Mesendoderm (in vitro differentiated cells): ENCODE measurements at regions not wholly inside any gene's neighbourhood (a gene's known extent, or its start where the extent isn't known, plus 50 kb on each side); places are given as distances from the start of the nearest gene placed in this dataset.
"Not testable (repeated sequence)": the region's sequence is repeated elsewhere in the genome, so short reads cannot be mapped to it uniquely, and the experiment has no call there.

ENCODE experiments used
- DNase-seq: peaks from one replicate; pipeline ENCODE4 v3.0.0; 2013
- H2AK5ac ChIP-seq: 2 replicates; pipeline ENCODE4 v1.6.1; 2013; ENCODE audit warnings: low read length, inconsistent platforms
- H2BK120ac ChIP-seq: 2 replicates; pipeline ENCODE4 v1.6.1; 2013; ENCODE audit warnings: low read depth, mild to moderate bottlenecking, low read length, moderate library complexity, mixed read lengths
- H2BK15ac ChIP-seq: replicated peaks from 2 replicates; pipeline ENCODE4 v1.6.1; 2013; ENCODE audit warnings: low read depth, mild to moderate bottlenecking, moderate library complexity
- H2BK5ac ChIP-seq: 2 replicates; pipeline ENCODE4 v1.6.1; 2013; ENCODE audit warnings: low read length, inconsistent platforms
- H3K18ac ChIP-seq: 2 replicates; pipeline ENCODE4 v1.6.1; 2013; ENCODE audit warnings: mild to moderate bottlenecking, low read length, mixed read lengths
- H3K23ac ChIP-seq: one replicate; pipeline ENCODE4 v1.6.1; 2013; ENCODE audit warnings: low read length
- H3K27ac ChIP-seq: 2 replicates; pipeline ENCODE4 v1.5.1; 2013; ENCODE audit warnings: low read depth, mild to moderate bottlenecking, inconsistent platforms, low read length, moderate library complexity
- H3K27me3 ChIP-seq: 2 replicates; pipeline ENCODE4 v1.6.1; 2013; ENCODE audit warnings: low read length, control low read depth, mild to moderate bottlenecking, inconsistent platforms; ENCODE audit not compliant: insufficient read depth, poor library complexity
- H3K36me3 ChIP-seq: 2 replicates; pipeline ENCODE4 v1.6.1; 2013; ENCODE audit warnings: low read length, inconsistent platforms; ENCODE audit not compliant: control insufficient read depth, insufficient read depth
- H3K4ac ChIP-seq: one replicate; pipeline ENCODE4 v1.6.1; 2013; ENCODE audit warnings: low read depth, mild to moderate bottlenecking, low read length, moderate library complexity
- H3K4me1 ChIP-seq: 2 replicates; pipeline ENCODE4 v1.6.1; 2013; ENCODE audit warnings: low read depth, low read length, inconsistent platforms; ENCODE audit not compliant: control insufficient read depth
- H3K4me2 ChIP-seq: 2 replicates; pipeline ENCODE4 v1.6.1; 2013; ENCODE audit warnings: low read length
- H3K4me3 ChIP-seq: 2 replicates; pipeline ENCODE4 v1.5.1; 2013; ENCODE audit warnings: mild to moderate bottlenecking, low read length
- H3K56ac ChIP-seq: one replicate; pipeline ENCODE4 v1.6.1; 2013; ENCODE audit warnings: low read length
- H3K79me1 ChIP-seq: 2 replicates; pipeline ENCODE4 v1.6.1; 2013; ENCODE audit warnings: low read length, inconsistent platforms
- H3K79me2 ChIP-seq: 2 replicates; pipeline ENCODE4 v1.6.1; 2013; ENCODE audit warnings: mild to moderate bottlenecking, low read length; ENCODE audit not compliant: control insufficient read depth, insufficient read depth
- H3K9ac ChIP-seq: 2 replicates; pipeline ENCODE4 v1.6.1; 2013; ENCODE audit warnings: low read length, inconsistent platforms
- H4K5ac ChIP-seq: one replicate; pipeline ENCODE4 v1.6.1; 2013; ENCODE audit warnings: low read length
- H4K8ac ChIP-seq: one replicate; pipeline ENCODE4 v1.6.1; 2013; ENCODE audit warnings: low read depth, mild to moderate bottlenecking, control low read depth, low read length, moderate library complexity
- WGBS: extraction: QIAGEN DNeasy Blood & Tissue Kit; methylation state at CpG from one replicate; pipeline ENCODE4 v1.1.7; 2013; ENCODE audit warnings: low lambda C conversion rate, missing lambda C conversion rate; ENCODE audit not compliant: insufficient coverage; ENCODE audit errors: extremely low coverage; 5-methylcytosine and 5-hydroxymethylcytosine counted together

- H3K27ac ChIP-seq, result no peak overlapping the region
- H3K79me1 ChIP-seq, result no peaks in the 10 kb centered on the region
- no peak overlapping the region for H3K23ac ChIP-seq
- peak; percentile 89 for DNase-seq
- no peak overlapping the region for H3K18ac ChIP-seq
- H2AK5ac ChIP-seq, result no peak overlapping the region
- no peak overlapping the region for H4K5ac ChIP-seq
- H3K4ac ChIP-seq, result no peak overlapping the region
- H3K4me1 ChIP-seq, result no peaks in the 10 kb centered on the region
- H2BK15ac ChIP-seq, result no peak overlapping the region
- peak overlapping the region; percentile 62 for H3K56ac ChIP-seq
- H2BK120ac ChIP-seq, result no peak overlapping the region
- no peaks in the 10 kb centered on the region for H3K36me3 ChIP-seq
- no peak overlapping the region for H4K8ac ChIP-seq
- peaks cover 5% of the 10 kb centered on the region for H3K27me3 ChIP-seq
- peak overlapping the region; percentile 86 for H3K4me2 ChIP-seq
- no CpG with 5 or more reads among the region's 52 CpGs for WGBS
- H3K9ac ChIP-seq, result peak overlapping the region; percentile 53
- H3K4me3 ChIP-seq, result no peak overlapping the region
- no peak overlapping the region for H2BK5ac ChIP-seq
- no peaks in the 10 kb centered on the region for H3K79me2 ChIP-seq
Measured at GRCh38 chr5:1644810-1645571, 121.2 kb upstream of the LPCAT1 start.

DNA sequence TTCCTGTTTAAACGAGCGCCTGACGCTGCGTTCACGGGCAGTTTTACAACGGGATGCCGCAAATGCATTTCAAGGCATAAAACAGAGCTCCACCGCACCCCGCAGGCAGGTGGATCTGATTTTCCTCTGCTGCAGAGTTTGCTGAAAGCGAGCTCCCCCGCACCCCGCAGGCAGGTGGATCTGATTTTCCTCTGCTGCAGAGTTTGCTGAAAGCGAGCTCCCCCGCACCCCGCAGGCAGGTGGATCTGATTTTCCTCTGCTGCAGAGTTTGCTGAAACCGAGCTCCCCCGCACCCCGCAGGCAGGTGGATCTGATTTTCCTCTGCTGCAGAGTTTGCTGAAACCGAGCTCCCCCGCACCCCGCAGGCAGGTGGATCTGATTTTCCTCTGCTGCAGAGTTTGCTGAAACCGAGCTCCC is 120.6 kb upstream of the LPCAT1 start:
- H3K36me3 ChIP-seq, H3K18ac ChIP-seq, H3K79me1 ChIP-seq, H3K23ac ChIP-seq, H3K9ac ChIP-seq, H3K56ac ChIP-seq, H3K4me1 ChIP-seq, DNase-seq, H2BK120ac ChIP-seq, H3K79me2 ChIP-seq, H3K4me3 ChIP-seq, H3K27me3 ChIP-seq, H4K8ac ChIP-seq, H3K4ac ChIP-seq, H2AK5ac ChIP-seq, H3K27ac ChIP-seq, H2BK15ac ChIP-seq, H2BK5ac ChIP-seq, H3K4me2 ChIP-seq, H4K5ac ChIP-seq: not testable (repeated sequence)
- WGBS, result no CpG with 5 or more reads among the region's 22 CpGs

- no peak overlapping the region for H2AK5ac ChIP-seq
- no peak overlapping the region for H4K8ac ChIP-seq
- DNase-seq, result peak; percentile 66
- H3K4me1 ChIP-seq, result no peaks in the 10 kb centered on the region
- peaks cover 5% of the 10 kb centered on the region for H3K27me3 ChIP-seq
- no peaks in the 10 kb centered on the region for H3K36me3 ChIP-seq
- WGBS, result no CpG with 5 or more reads among the region's 14 CpGs
- H3K4me3 ChIP-seq, result no peak overlapping the region
- H3K56ac ChIP-seq, result no peak overlapping the region
- no peak overlapping the region for H3K4me2 ChIP-seq
- no peaks in the 10 kb centered on the region for H3K79me2 ChIP-seq
- H3K79me1 ChIP-seq, result no peaks in the 10 kb centered on the region
- H2BK15ac ChIP-seq, result no peak overlapping the region
- no peak overlapping the region for H2BK120ac ChIP-seq
- H3K27ac ChIP-seq, result no peak overlapping the region
- H4K5ac ChIP-seq, result no peak overlapping the region
- H3K18ac ChIP-seq, result no peak overlapping the region
- no peak overlapping the region for H3K23ac ChIP-seq
- H3K9ac ChIP-seq, result no peak overlapping the region
- no peak overlapping the region for H2BK5ac ChIP-seq
- no peak overlapping the region for H3K4ac ChIP-seq
Measured at GRCh38 chr5:1643651-1644392, 120.1 kb upstream of the LPCAT1 start.

- H3K4me2 ChIP-seq, result no peak overlapping the region
- no peaks in the 10 kb centered on the region for H3K36me3 ChIP-seq
- H3K9ac ChIP-seq, result no peak overlapping the region
- no peak overlapping the region for H2BK15ac ChIP-seq
- no peak overlapping the region for H3K4ac ChIP-seq
- H4K5ac ChIP-seq, result no peak overlapping the region
- H2BK5ac ChIP-seq, result no peak overlapping the region
- H3K4me3 ChIP-seq, result no peak overlapping the region
- no peak overlapping the region for H3K27ac ChIP-seq
- H4K8ac ChIP-seq, result no peak overlapping the region
- no peak for DNase-seq
- H3K56ac ChIP-seq, result no peak overlapping the region
- no CpG with 5 or more reads among the region's 11 CpGs for WGBS
- no peak overlapping the region for H2BK120ac ChIP-seq
- no peaks in the 10 kb centered on the region for H3K79me1 ChIP-seq
- H3K4me1 ChIP-seq, result no peaks in the 10 kb centered on the region
- no peaks in the 10 kb centered on the region for H3K79me2 ChIP-seq
- no peak overlapping the region for H3K23ac ChIP-seq
- H3K18ac ChIP-seq, result no peak overlapping the region
- H3K27me3 ChIP-seq, result peaks cover 5% of the 10 kb centered on the region
- no peak overlapping the region for H2AK5ac ChIP-seq
Measured at GRCh38 chr5:1642621-1643061, 118.9 kb upstream of the LPCAT1 start.

GRCh38 chr5:1642221-1642620 is 118.5 kb upstream of the LPCAT1 start:
- no peak overlapping the region for H4K5ac ChIP-seq
- H4K8ac ChIP-seq, result no peak overlapping the region
- H3K4me2 ChIP-seq, result no peak overlapping the region
- no CpG with 5 or more reads among the region's 8 CpGs for WGBS
- no peak overlapping the region for H2BK5ac ChIP-seq
- no peak overlapping the region for H3K56ac ChIP-seq
- H3K18ac ChIP-seq, result no peak overlapping the region
- H3K36me3 ChIP-seq, result no peaks in the 10 kb centered on the region
- H2AK5ac ChIP-seq, result no peak overlapping the region
- H3K4me1 ChIP-seq, result no peaks in the 10 kb centered on the region
- peaks cover 5% of the 10 kb centered on the region for H3K27me3 ChIP-seq
- no peak overlapping the region for H3K4me3 ChIP-seq
- H3K23ac ChIP-seq, result no peak overlapping the region
- H3K79me2 ChIP-seq, result no peaks in the 10 kb centered on the region
- H2BK120ac ChIP-seq, result no peak overlapping the region
- no peak overlapping the region for H3K4ac ChIP-seq
- no peaks in the 10 kb centered on the region for H3K79me1 ChIP-seq
- no peak overlapping the region for H3K27ac ChIP-seq
- no peak for DNase-seq
- no peak overlapping the region for H3K9ac ChIP-seq
- H2BK15ac ChIP-seq, result no peak overlapping the region
